Activated CD8-positive, alpha-beta T cell treated with anti-CD3 and anti-CD28 coated beads for 36 hours (primary cell): ENCODE measurements at regions not wholly inside any gene's neighbourhood (a gene's known extent, or its start where the extent isn't known, plus 50 kb on each side); places are given as distances from the start of the nearest gene placed in this dataset.

Experiments used
- ATAC-seq: fragments of 200-7000 bp; cut with Tn5 transposase; one replicate; pipeline ENCODE4 v1.10.0; 2021; ENCODE audit warnings: mild to moderate bottlenecking, moderate library complexity
- CTCF ChIA-PET: fragments of 350-600 bp; sonication (Branson Sonifier 250); formaldehyde crosslinking; loops from one replicate; lab custom pipeline; 2021; ENCODE audit warnings: antibody characterized with exemption; lab: Charles Lee
- POLR2A ChIA-PET: fragments of 350-600 bp; sonication (Branson Sonifier 250); formaldehyde crosslinking; loops from one replicate; lab custom pipeline; 2021; ENCODE audit warnings: antibody characterized with exemption; lab: Charles Lee
- DNase-seq: peaks from one replicate; pipeline ENCODE4 v3.0.0-alpha.2; 2020
- H3K27ac Mint-ChIP-seq: one replicate; pipeline ENCODE4 v1.8.0; 2021; ENCODE audit warnings: mild to moderate bottlenecking, mixed read lengths
- H3K27me3 Mint-ChIP-seq: one replicate; pipeline ENCODE4 v1.8.0; 2021; ENCODE audit warnings: mixed read lengths
- H3K36me3 Mint-ChIP-seq: one replicate; pipeline ENCODE4 v1.8.0; 2021; ENCODE audit warnings: low read depth, mixed read lengths
- H3K4me1 Mint-ChIP-seq: one replicate; pipeline ENCODE4 v1.8.0; 2021; ENCODE audit warnings: low read depth, mixed read lengths
- H3K4me3 Mint-ChIP-seq: one replicate; pipeline ENCODE4 v1.8.0; 2021; ENCODE audit warnings: mild to moderate bottlenecking, moderate library complexity, mixed read lengths
- H3K9me3 Mint-ChIP-seq: one replicate; pipeline ENCODE4 v1.8.0; 2021; ENCODE audit warnings: mixed read lengths
- CTCF ChIP-seq: fragments of 200-600 bp; IDR thresholded peaks from one replicate; pipeline ENCODE4 v1.8.0; 2022; ENCODE audit warnings: antibody characterized with exemption, mild to moderate bottlenecking
- intact Hi-C: fragments of 100-400 bp; cut with micrococcal nuclease; formaldehyde crosslinking; loops from one replicate; pipeline ENCODE4 v1.10.0; 2022

- Mint-ChIP-seq H3K27me3 (no peaks in the 10 kb centered on the region), H3K36me3 (no peaks in the 10 kb centered on the region), H3K9me3 (peaks cover 7% of the 10 kb centered on the region), H3K4me3 (no peak overlapping the region), H3K4me1 (no peaks in the 10 kb centered on the region), H3K27ac (no peak overlapping the region)
- intact Hi-C loops = no loop called here
- TF ChIP-seq CTCF = no peak
- CTCF ChIA-PET = interaction anchor here (0.6 kb wide), 1 partner anchor 1377 kb away, joined by 3 read pairs; no protein-coding TSS in a partner anchor
- POLR2A ChIA-PET = no interaction called here
- no peak for ATAC-seq
- no peak for DNase-seq
Measured at GRCh38 chr10:132124201-132124920, 58.6 kb downstream of the JAKMIP3 start.

GRCh38 chr10:132129431-132129830 lies 57.3 kb upstream of the DPYSL4 start:
- no peaks in the 10 kb centered on the region for H3K36me3 Mint-ChIP-seq
- DNase-seq = no peak
- no peak overlapping the region for H3K27ac Mint-ChIP-seq
- ATAC-seq = no peak
- intact Hi-C loops = no loop called here
- TF ChIP-seq CTCF = no peak
- no peak overlapping the region for H3K4me3 Mint-ChIP-seq
- H3K9me3 Mint-ChIP-seq = peaks cover 7% of the 10 kb centered on the region
- peaks cover 6% of the 10 kb centered on the region for H3K27me3 Mint-ChIP-seq
- POLR2A ChIA-PET = no interaction called here
- no peaks in the 10 kb centered on the region for H3K4me1 Mint-ChIP-seq
- CTCF ChIA-PET = no interaction called here

GRCh38 chr10:132130286-132131265 lies 56.2 kb upstream of the DPYSL4 start:
- intact Hi-C loops = no loop called here
- no peak overlapping the region for H3K4me3 Mint-ChIP-seq
- peaks cover 7% of the 10 kb centered on the region for H3K9me3 Mint-ChIP-seq
- no peak for TF ChIP-seq CTCF
- no peak overlapping the region for H3K27ac Mint-ChIP-seq
- no peak for DNase-seq
- no peak for ATAC-seq
- H3K4me1 Mint-ChIP-seq = no peaks in the 10 kb centered on the region
- POLR2A ChIA-PET = no interaction called here
- no peaks in the 10 kb centered on the region for H3K36me3 Mint-ChIP-seq
- CTCF ChIA-PET = interaction anchor here (1.9 kb wide), 1 partner anchor 12 kb away, joined by 13 read pairs; no protein-coding TSS in a partner anchor
- peaks cover 6% of the 10 kb centered on the region for H3K27me3 Mint-ChIP-seq

- no peak for TF ChIP-seq CTCF
- Mint-ChIP-seq H3K4me1 (no peaks in the 10 kb centered on the region), H3K9me3 (peaks cover 7% of the 10 kb centered on the region), H3K27me3 (peaks cover 6% of the 10 kb centered on the region), H3K27ac (no peak overlapping the region), H3K4me3 (no peak overlapping the region), H3K36me3 (no peaks in the 10 kb centered on the region)
- intact Hi-C loops = no loop called here
- CTCF ChIA-PET = interaction anchor here (0.6 to 1.9 kb wide), 3 partner anchors 11 to 22 kb away, joined by 3 to 13 read pairs (median 3); no protein-coding TSS in a partner anchor
- DNase-seq (no peak), ATAC-seq (no peak)
- POLR2A ChIA-PET = no interaction called here
Measured at GRCh38 chr10:132131581-132132420, 54.9 kb upstream of the DPYSL4 start.
